RWPE2 (cell line): ENCODE measurements at regions not wholly inside any gene's neighbourhood (a gene's known extent, or its start where the extent isn't known, plus 50 kb on each side); places are given as distances from the start of the nearest gene placed in this dataset.
"Not testable (repeated sequence)": the region's sequence is repeated elsewhere in the genome, so short reads cannot be mapped to it uniquely, and the experiment has no call there.

Source experiments
- ATAC-seq: fragments of 200-7000 bp; cut with Tn5 transposase; 3 replicates; pipeline ENCODE4 v1.9.1; 2021; ENCODE audit warnings: low read depth
- DNase-seq: peaks from one replicate; pipeline ENCODE4 v3.0.0-alpha.2; 2020; ENCODE audit warnings: low spot score
- H3K27ac ChIP-seq: fragments of 450-650 bp; 2 replicates; pipeline ENCODE4 v1.5.1; 2017; ENCODE audit warnings: mild to moderate bottlenecking; ENCODE audit not compliant: poor library complexity, severe bottlenecking
- H3K27me3 ChIP-seq: fragments of 250-450 bp; sonication (Bioruptor Pico); 2 replicates; pipeline ENCODE4 v1.5.1; 2021; ENCODE audit warnings: mild to moderate bottlenecking, moderate library complexity; ENCODE audit not compliant: insufficient read depth, poor library complexity, severe bottlenecking
- H3K36me3 ChIP-seq: fragments of 250-450 bp; sonication (Bioruptor Pico); 2 replicates; pipeline ENCODE4 v1.5.1; 2020; ENCODE audit warnings: low read depth, mild to moderate bottlenecking, moderate library complexity
- H3K4me1 ChIP-seq: fragments of 250-450 bp; sonication (Bioruptor Pico); 2 replicates; pipeline ENCODE4 v1.5.1; 2021; ENCODE audit warnings: mild to moderate bottlenecking, moderate library complexity; ENCODE audit not compliant: insufficient read depth, poor library complexity, severe bottlenecking
- H3K4me3 ChIP-seq: fragments of 250-450 bp; sonication (Bioruptor Pico); 2 replicates; pipeline ENCODE4 v1.5.1; 2021; ENCODE audit warnings: mild to moderate bottlenecking, moderate library complexity; ENCODE audit not compliant: severe bottlenecking
- H3K9me3 ChIP-seq: fragments of 250-450 bp; sonication (Bioruptor Pico); 2 replicates; pipeline ENCODE4 v1.5.1; 2021; ENCODE audit warnings: mild to moderate bottlenecking, moderate library complexity; ENCODE audit not compliant: severe bottlenecking
- CTCF ChIP-seq: fragments of 450-650 bp; IDR thresholded peaks from one replicate; pipeline ENCODE4 v1.5.1; 2017; ENCODE audit warnings: mild to moderate bottlenecking, moderate library complexity; ENCODE audit not compliant: poor library complexity, severe bottlenecking

GRCh38 chrX:106263817-106264216 is 95.7 kb downstream of the PWWP3B start:
- no peaks in the 10 kb centered on the region for H3K27me3 ChIP-seq
- no peak overlapping the region for H3K4me3 ChIP-seq
- DNase-seq (no peak), ATAC-seq (peak; percentile 48; the same call in 2 of the 3 replicates)
- no peaks in the 10 kb centered on the region for H3K36me3 ChIP-seq
- no peaks in the 10 kb centered on the region for H3K9me3 ChIP-seq
- TF ChIP-seq CTCF, result no peak
- no peak overlapping the region for H3K27ac ChIP-seq
- H3K4me1 ChIP-seq, result no peaks in the 10 kb centered on the region

GRCh38 chrX:106273947-106274587 is 106.0 kb downstream of the PWWP3B start:
- H3K27me3 ChIP-seq, H3K36me3 ChIP-seq, H3K4me1 ChIP-seq, H3K4me3 ChIP-seq, H3K27ac ChIP-seq, DNase-seq, H3K9me3 ChIP-seq: not testable (repeated sequence)
- peak; percentile 41 for ATAC-seq

GRCh38 chrX:106275172-106275571 is 107.1 kb downstream of the PWWP3B start:
- not testable (repeated sequence) for DNase-seq, H3K4me1 ChIP-seq, H3K9me3 ChIP-seq, H3K27ac ChIP-seq, H3K27me3 ChIP-seq, ATAC-seq, H3K36me3 ChIP-seq, H3K4me3 ChIP-seq

GRCh38 chrX:106278951-106279350 is 110.8 kb downstream of the PWWP3B start:
- no peaks in the 10 kb centered on the region for H3K36me3 ChIP-seq
- DNase-seq (no peak), ATAC-seq (no peak)
- no peaks in the 10 kb centered on the region for H3K27me3 ChIP-seq
- H3K9me3 ChIP-seq, result no peaks in the 10 kb centered on the region
- no peak overlapping the region for H3K4me3 ChIP-seq
- no peak for TF ChIP-seq CTCF
- H3K27ac ChIP-seq, result no peak overlapping the region
- no peaks in the 10 kb centered on the region for H3K4me1 ChIP-seq

GRCh38 chrX:106281383-106281782 is 113.3 kb downstream of the PWWP3B start:
- TF ChIP-seq CTCF, result no peak
- Histone ChIP-seq H3K27me3 (no peaks in the 10 kb centered on the region), H3K27ac (no peak overlapping the region), H3K9me3 (no peaks in the 10 kb centered on the region), H3K4me3 (no peak overlapping the region), H3K36me3 (no peaks in the 10 kb centered on the region), H3K4me1 (no peaks in the 10 kb centered on the region)
- no peak for DNase-seq
- no peak for ATAC-seq

- Histone ChIP-seq H3K27me3 (no peaks in the 10 kb centered on the region), H3K27ac (no peak overlapping the region), H3K36me3 (no peaks in the 10 kb centered on the region), H3K4me3 (no peak overlapping the region), H3K4me1 (no peaks in the 10 kb centered on the region), H3K9me3 (no peaks in the 10 kb centered on the region)
- TF ChIP-seq CTCF, result no peak
- no peak for ATAC-seq
- DNase-seq, result no peak
These were observed 115.7 kb downstream of the PWWP3B start for GRCh38 chrX:106283841-106284240.
